ENCODE measurements at regions not wholly inside any gene's neighbourhood (a gene's known extent, or its start where the extent isn't known, plus 50 kb on each side); places are given as distances from the start of the nearest gene placed in this dataset.

DNA sequence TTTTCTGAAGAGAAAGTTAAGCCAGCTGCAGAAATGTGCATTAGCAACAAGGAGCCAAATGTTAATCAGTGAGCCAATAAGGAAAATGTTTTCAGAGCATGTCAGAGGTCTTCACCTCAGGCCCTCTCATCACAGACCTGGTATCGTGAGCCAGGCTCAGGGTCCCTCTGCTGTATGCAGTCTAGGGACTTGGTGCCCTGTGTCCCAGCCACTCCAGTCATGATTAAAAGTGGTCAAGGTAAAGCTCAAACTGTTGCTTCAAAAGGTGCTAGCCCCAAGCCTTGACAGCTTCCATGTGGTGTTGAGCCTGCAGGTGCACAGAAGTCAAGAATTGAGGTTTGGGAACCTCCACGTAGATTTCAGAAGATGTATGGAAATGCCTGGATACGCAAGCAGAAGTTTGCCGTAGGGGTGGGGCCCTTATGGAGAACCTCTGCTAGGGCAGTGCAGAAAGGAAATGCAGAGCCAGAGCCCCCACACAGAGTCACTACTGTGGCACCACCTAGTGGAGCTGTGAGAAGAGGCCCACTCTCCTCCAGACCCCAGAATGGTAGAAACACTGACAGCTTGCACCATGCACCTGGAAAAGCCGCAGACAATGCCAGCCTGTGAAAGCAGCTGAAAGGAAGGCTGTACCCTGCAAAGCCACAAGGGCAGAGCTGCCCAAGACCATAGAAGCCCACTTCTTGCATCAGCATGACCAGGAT is 1128.7 kb downstream of the AMY1C start:
- TF ChIP-seq, protein P1, sequence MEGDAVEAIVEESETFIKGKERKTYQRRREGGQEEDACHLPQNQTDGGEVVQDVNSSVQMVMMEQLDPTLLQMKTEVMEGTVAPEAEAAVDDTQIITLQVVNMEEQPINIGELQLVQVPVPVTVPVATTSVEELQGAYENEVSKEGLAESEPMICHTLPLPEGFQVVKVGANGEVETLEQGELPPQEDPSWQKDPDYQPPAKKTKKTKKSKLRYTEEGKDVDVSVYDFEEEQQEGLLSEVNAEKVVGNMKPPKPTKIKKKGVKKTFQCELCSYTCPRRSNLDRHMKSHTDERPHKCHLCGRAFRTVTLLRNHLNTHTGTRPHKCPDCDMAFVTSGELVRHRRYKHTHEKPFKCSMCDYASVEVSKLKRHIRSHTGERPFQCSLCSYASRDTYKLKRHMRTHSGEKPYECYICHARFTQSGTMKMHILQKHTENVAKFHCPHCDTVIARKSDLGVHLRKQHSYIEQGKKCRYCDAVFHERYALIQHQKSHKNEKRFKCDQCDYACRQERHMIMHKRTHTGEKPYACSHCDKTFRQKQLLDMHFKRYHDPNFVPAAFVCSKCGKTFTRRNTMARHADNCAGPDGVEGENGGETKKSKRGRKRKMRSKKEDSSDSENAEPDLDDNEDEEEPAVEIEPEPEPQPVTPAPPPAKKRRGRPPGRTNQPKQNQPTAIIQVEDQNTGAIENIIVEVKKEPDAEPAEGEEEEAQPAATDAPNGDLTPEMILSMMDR (IDR thresholded peaks at IDR 0.05) = no peak
- DNase-seq = peak; percentile 24

DNA sequence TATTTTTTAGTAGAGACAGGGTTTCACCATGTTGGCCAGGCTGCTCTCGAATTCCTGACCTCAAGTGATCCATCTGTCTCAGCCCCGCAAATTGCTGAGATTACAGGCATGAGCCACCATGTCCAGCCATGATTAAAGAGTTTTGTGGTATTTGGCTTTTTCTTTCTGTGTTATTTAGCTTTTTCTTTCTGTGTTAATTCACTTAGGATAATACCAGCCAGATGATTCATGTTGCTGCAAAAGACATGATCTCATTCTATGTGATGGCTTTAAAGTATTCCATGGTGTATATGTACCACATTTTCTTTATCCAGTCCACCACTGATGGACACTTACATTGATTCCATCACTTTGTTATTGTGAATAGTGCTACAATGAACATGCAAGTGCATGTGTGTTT is 1135.2 kb downstream of the AMY1C start:
- no peak for DNase-seq
- TF ChIP-seq, protein P1 (IDR thresholded peaks at IDR 0.05) = no peak
- Mint-ChIP-seq H3K27ac (no peak overlapping the region), H3K36me3 (ENCODE audit: low read depth) (no peaks in the 10 kb centered on the region), H3K4me1 (no peaks in the 10 kb centered on the region), H3K4me3 (no peak overlapping the region), H3K9me3 (no peaks in the 10 kb centered on the region), H3K27me3 (ENCODE audit: low read depth, poor library complexity) (no peaks in the 10 kb centered on the region)

More for the DNA sequence above, 1128.7 kb downstream of the AMY1C start:
- Mint-ChIP-seq H3K27ac (no peak overlapping the region), H3K4me1 (no peaks in the 10 kb centered on the region), H3K9me3 (no peaks in the 10 kb centered on the region), H3K36me3 (ENCODE audit: low read depth) (no peaks in the 10 kb centered on the region), H3K27me3 (ENCODE audit: low read depth, poor library complexity) (no peaks in the 10 kb centered on the region), H3K4me3 (no peak overlapping the region)

DNA sequence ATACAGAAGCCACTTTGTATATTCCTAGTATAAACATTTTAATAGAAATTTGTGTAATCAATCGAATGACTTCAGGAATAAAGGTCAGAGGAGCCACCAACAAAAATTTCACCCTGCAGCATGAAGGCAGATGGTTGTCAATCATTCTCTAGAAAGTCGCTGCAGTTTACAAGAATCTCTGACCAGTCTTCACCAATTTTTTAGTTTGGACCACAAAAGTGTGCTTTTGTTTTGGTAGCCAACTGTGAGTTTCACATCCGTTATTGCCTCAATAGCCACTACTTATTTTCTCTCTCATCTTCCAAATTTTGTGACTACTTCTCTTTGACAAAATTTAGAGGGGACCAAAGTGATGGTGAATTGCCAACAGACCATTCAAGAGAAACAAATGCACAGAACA is 1155.6 kb downstream of the AMY1C start:
- Mint-ChIP-seq H3K9me3 (no peaks in the 10 kb centered on the region), H3K36me3 (ENCODE audit: low read depth) (no peaks in the 10 kb centered on the region), H3K4me3 (no peak overlapping the region), H3K4me1 (no peaks in the 10 kb centered on the region), H3K27ac (no peak overlapping the region), H3K27me3 (ENCODE audit: low read depth, poor library complexity) (no peaks in the 10 kb centered on the region)
- DNase-seq = no peak
- TF ChIP-seq, protein P1 (IDR thresholded peaks at IDR 0.05) = no peak

DNA sequence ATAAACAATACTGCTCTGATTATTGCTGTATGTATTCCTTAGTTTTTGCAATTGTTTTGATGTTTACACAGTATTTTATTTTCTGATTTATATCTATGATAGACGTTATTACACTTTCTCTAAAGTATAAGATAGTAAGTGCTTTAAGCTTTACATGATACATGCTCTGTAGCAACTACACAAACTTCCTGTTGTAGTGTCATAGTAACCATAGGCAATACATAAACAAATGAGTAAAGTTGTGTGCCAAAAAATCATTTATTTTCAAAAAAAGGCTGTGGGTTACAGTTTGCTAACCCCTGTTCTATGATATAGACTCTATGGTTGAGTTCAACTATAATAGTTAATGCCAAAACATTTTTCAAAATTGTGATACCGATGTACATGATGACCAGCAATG is 1156.4 kb downstream of the AMY1C start:
- no peak for DNase-seq
- peaks cover under 1% of the 10 kb centered on the region for H3K27me3 Mint-ChIP-seq (ENCODE audit: low read depth, poor library complexity)
- H3K36me3 Mint-ChIP-seq (ENCODE audit: low read depth) = no peaks in the 10 kb centered on the region
- no peak overlapping the region for H3K4me3 Mint-ChIP-seq
- H3K27ac Mint-ChIP-seq = no peak overlapping the region
- H3K9me3 Mint-ChIP-seq = no peaks in the 10 kb centered on the region
- TF ChIP-seq, protein P1 (IDR thresholded peaks at IDR 0.05) = no peak
- no peaks in the 10 kb centered on the region for H3K4me1 Mint-ChIP-seq

DNA sequence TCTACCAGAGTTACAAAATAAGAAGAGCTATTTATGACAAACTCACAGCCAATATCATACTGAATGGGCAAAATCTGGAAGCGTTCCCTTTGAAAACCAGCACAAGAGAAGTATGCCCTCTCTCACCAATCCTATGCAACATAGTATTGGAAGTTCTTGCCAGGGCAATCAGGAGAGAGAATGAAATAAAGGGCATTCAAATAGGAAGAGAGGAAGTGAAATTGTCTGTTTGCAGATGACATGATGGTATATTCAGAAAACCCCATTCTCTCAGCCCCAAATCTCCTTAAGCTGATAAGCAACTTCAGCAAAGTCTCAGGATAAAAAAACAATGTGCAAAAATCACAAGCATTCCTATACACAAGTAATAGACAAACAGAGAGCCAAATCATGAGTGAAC is 1169.5 kb downstream of the AMY1C start:
- no peak overlapping the region for H3K4me3 Mint-ChIP-seq
- TF ChIP-seq, protein P1 (IDR thresholded peaks at IDR 0.05) = no peak
- DNase-seq = no peak
- peaks cover 6% of the 10 kb centered on the region for H3K27me3 Mint-ChIP-seq (ENCODE audit: low read depth, poor library complexity)
- H3K4me1 Mint-ChIP-seq = no peaks in the 10 kb centered on the region
- H3K36me3 Mint-ChIP-seq (ENCODE audit: low read depth) = no peaks in the 10 kb centered on the region
- H3K27ac Mint-ChIP-seq = no peak overlapping the region
- H3K9me3 Mint-ChIP-seq = no peaks in the 10 kb centered on the region

DNA sequence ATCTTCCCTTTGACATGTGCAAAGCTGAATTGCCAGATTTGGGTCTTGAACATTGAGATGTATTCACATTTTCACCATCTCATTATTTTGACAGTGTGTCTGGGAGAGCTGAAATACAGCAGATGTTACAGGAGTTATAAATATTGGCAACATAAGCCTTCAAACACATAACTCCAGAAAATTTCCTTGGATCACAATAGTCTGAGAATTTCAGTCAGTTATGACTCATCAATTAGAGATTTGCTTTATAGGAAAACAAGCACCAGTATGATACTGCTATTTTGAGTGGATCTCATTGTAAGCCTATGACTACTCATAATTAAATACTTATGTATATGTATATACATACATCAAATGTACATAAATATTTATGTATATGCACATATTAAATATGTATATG is 1171.8 kb downstream of the AMY1C start:
- no peak for DNase-seq
- Mint-ChIP-seq H3K27ac (no peak overlapping the region), H3K4me1 (no peaks in the 10 kb centered on the region)

More for the DNA sequence above, 1171.8 kb downstream of the AMY1C start:
- Mint-ChIP-seq H3K36me3 (ENCODE audit: low read depth) (no peaks in the 10 kb centered on the region), H3K27me3 (ENCODE audit: low read depth, poor library complexity) (peaks cover 6% of the 10 kb centered on the region), H3K9me3 (no peaks in the 10 kb centered on the region), H3K4me3 (no peak overlapping the region)
- TF ChIP-seq, protein P1 (IDR thresholded peaks at IDR 0.05) = no peak

Measured in nephron progenitor cell (in vitro differentiated cells).